ENCODE measurements at regions not wholly inside any gene's neighbourhood (a gene's known extent, or its start where the extent isn't known, plus 50 kb on each side); places are given as distances from the start of the nearest gene placed in this dataset.

DNA sequence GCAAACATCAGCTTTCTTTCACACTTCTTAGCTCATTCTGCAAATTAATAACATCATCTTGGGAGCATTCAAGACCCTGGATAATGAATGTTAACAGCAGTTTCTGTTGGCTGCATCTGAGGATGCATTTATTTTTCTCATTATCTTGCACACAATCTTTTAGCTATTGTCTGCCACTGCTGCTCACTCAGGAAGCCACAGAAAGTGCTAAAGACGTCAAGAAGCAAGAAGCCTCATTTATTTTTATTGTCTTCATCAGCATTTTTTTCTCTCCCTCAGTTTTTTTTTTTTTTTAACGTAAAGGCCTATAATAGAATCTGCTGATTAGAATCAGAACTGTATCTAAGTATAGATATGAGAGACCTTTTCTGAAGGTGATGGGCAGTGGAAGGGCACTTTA is 1339.4 kb downstream of the FAM181B start:
- no peak overlapping the region for H3K4me3 Mint-ChIP-seq
- no peak for ATAC-seq
- H3K4me1 Mint-ChIP-seq (ENCODE audit: low read depth): no peaks in the 10 kb centered on the region
- no peak for DNase-seq
- H3K36me3 Mint-ChIP-seq (ENCODE audit: insufficient read depth): no peaks in the 10 kb centered on the region
- H3K27me3 Mint-ChIP-seq (ENCODE audit: low read depth): no peaks in the 10 kb centered on the region
- H3K9me3 Mint-ChIP-seq: no peaks in the 10 kb centered on the region

DNA sequence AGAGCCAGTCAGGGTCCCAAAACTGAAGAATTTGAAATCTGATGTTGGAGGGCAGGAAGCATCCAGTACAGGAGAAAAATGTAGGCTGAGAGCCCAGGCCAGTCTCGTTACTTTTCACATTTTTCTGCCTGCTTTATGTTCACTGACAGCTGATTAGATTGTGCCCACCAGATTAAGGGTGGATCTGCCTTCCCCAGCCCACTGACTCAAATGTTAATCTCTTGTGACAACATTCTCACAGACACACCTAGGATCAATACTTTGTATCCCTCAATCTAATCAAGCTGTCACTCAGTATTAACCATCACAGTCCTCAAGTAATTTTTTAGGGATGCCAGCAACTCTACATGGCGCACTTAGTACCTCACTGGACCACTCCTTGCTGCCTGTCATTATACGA is 1345.3 kb downstream of the FAM181B start:
- no peaks in the 10 kb centered on the region for H3K36me3 Mint-ChIP-seq (ENCODE audit: insufficient read depth)

GRCh38 chr11:81380395-81380794 is 1353.3 kb downstream of the FAM181B start:
- Mint-ChIP-seq H3K4me3 (no peak overlapping the region), H3K9me3 (peaks cover 4% of the 10 kb centered on the region), H3K27me3 (ENCODE audit: low read depth) (no peaks in the 10 kb centered on the region), H3K4me1 (ENCODE audit: low read depth) (no peaks in the 10 kb centered on the region), H3K36me3 (ENCODE audit: insufficient read depth) (no peaks in the 10 kb centered on the region)
- ATAC-seq (no peak), DNase-seq (no peak)

More for the DNA sequence above, 1345.3 kb downstream of the FAM181B start:
- Mint-ChIP-seq H3K27me3 (ENCODE audit: low read depth) (no peaks in the 10 kb centered on the region), H3K9me3 (peaks cover 8% of the 10 kb centered on the region), H3K4me1 (ENCODE audit: low read depth) (no peaks in the 10 kb centered on the region), H3K4me3 (no peak overlapping the region)
- ATAC-seq (no peak), DNase-seq (no peak)

- Mint-ChIP-seq H3K9me3 (peaks cover 7% of the 10 kb centered on the region), H3K4me3 (no peak overlapping the region), H3K4me1 (ENCODE audit: low read depth) (no peaks in the 10 kb centered on the region), H3K36me3 (ENCODE audit: insufficient read depth) (no peaks in the 10 kb centered on the region), H3K27me3 (ENCODE audit: low read depth) (no peaks in the 10 kb centered on the region)
- no peak for DNase-seq
- ATAC-seq: no peak
These were observed 1356.2 kb downstream of the FAM181B start for GRCh38 chr11:81377418-81377817.

- no peaks in the 10 kb centered on the region for H3K27me3 Mint-ChIP-seq (ENCODE audit: low read depth)
- no peak overlapping the region for H3K4me3 Mint-ChIP-seq
- no peaks in the 10 kb centered on the region for H3K4me1 Mint-ChIP-seq (ENCODE audit: low read depth)
- ATAC-seq: no peak
- DNase-seq: no peak
- H3K36me3 Mint-ChIP-seq (ENCODE audit: insufficient read depth): no peaks in the 10 kb centered on the region
- peaks cover 7% of the 10 kb centered on the region for H3K9me3 Mint-ChIP-seq
These were observed 1359.7 kb downstream of the FAM181B start for GRCh38 chr11:81373986-81374385.

DNA sequence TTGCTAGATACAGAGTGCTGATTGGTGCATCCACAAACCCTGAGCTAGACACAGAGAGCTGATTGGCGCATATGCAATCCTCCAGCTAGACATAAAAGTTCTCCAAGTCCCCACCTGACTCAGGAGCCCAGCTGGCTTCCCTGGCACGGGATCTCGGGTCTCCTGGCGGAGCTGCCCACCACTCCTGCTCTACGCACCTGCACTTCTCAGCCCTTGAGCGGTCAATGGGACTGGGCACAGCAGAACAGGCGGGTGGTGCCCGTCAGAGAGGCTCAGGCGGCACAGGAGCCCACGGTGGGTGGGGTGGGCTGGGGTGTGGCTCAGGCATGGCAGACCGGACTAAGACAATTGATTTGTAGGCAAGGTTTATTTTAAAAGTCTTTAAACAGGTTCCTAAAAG is 1365.5 kb downstream of the FAM181B start:
- Mint-ChIP-seq H3K36me3 (ENCODE audit: insufficient read depth) (no peaks in the 10 kb centered on the region), H3K4me3 (no peak overlapping the region), H3K27me3 (ENCODE audit: low read depth) (no peaks in the 10 kb centered on the region), H3K9me3 (peaks cover 3% of the 10 kb centered on the region), H3K4me1 (ENCODE audit: low read depth) (no peaks in the 10 kb centered on the region)
- ATAC-seq: no peak
- no peak for DNase-seq

DNA sequence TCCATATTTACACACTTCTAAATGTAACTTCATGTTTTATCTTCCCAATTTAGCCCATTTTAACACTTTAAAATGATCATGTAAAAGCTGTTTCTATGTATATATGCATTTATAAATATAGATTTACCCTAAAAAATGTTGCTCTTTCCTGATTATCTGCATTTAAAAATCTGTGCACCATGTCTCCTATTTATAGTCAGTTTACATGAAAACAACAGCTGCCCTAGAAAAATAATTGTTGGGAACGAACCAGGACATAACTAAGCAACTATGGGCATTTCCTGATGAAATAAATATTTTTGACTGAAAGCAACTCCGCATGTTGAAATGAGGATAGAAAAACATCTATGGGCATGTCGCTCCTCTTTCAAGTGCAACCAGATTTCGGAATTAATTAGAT is 1368.2 kb downstream of the FAM181B start:
- H3K4me1 Mint-ChIP-seq (ENCODE audit: low read depth): no peaks in the 10 kb centered on the region
- ATAC-seq (no peak), DNase-seq (no peak)
- H3K36me3 Mint-ChIP-seq (ENCODE audit: insufficient read depth): no peaks in the 10 kb centered on the region
- no peaks in the 10 kb centered on the region for H3K9me3 Mint-ChIP-seq
- no peaks in the 10 kb centered on the region for H3K27me3 Mint-ChIP-seq (ENCODE audit: low read depth)
- no peak overlapping the region for H3K4me3 Mint-ChIP-seq

DNA sequence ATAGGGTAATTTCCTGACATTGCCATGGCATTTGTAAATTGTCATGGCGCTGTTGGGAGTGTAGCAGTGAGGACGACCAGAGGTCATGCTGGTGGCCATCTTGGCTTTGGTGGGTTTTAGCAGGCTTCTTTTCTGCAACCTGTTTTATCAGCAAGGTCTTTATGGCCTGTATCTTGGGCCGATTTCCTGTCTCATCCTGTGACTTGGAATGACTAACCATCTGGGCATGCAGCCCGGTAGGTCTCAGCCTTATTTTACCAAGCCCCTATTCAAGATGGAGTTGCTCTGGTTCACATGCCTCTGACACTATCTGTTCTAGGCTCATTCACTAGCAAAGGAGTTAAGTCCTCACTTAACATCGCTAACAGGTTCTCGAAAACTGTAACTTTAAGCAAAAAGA is 1374.2 kb downstream of the FAM181B start:
- no peak for ATAC-seq
- no peaks in the 10 kb centered on the region for H3K27me3 Mint-ChIP-seq (ENCODE audit: low read depth)
- no peaks in the 10 kb centered on the region for H3K36me3 Mint-ChIP-seq (ENCODE audit: insufficient read depth)
- DNase-seq: no peak
- H3K4me3 Mint-ChIP-seq: no peak overlapping the region
- no peaks in the 10 kb centered on the region for H3K4me1 Mint-ChIP-seq (ENCODE audit: low read depth)
- H3K9me3 Mint-ChIP-seq: peaks cover 9% of the 10 kb centered on the region

- H3K4me1 Mint-ChIP-seq (ENCODE audit: low read depth): no peaks in the 10 kb centered on the region
- H3K4me3 Mint-ChIP-seq: no peak overlapping the region
- DNase-seq: no peak
- H3K36me3 Mint-ChIP-seq (ENCODE audit: insufficient read depth): no peaks in the 10 kb centered on the region
- no peaks in the 10 kb centered on the region for H3K27me3 Mint-ChIP-seq (ENCODE audit: low read depth)
- H3K9me3 Mint-ChIP-seq: no peaks in the 10 kb centered on the region
- no peak for ATAC-seq
These were observed 1388.1 kb downstream of the FAM181B start for GRCh38 chr11:81345609-81346008.

DNA sequence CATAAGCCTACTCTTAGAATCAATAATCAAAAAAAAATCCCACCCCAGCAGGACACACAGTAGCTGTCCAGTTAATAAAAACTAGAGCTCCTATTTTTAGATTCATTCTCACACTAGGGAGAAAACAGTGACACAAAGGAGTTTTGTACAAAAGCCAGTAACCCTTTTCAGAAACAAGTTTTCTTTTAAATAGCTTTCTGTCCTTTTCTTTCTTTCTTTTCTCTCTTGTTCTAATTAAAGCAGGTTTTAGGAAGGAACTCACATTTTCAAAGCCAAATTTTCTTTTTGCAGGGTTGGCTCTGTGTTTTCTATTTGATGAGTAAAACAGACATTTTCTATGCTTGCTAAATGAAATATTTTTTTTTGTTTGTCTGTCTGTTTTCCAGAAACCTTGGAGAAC is 1390.7 kb downstream of the FAM181B start:
- DNase-seq (no peak), ATAC-seq (no peak)
- Mint-ChIP-seq H3K4me1 (ENCODE audit: low read depth) (no peaks in the 10 kb centered on the region), H3K9me3 (no peaks in the 10 kb centered on the region), H3K36me3 (ENCODE audit: insufficient read depth) (no peaks in the 10 kb centered on the region), H3K4me3 (no peak overlapping the region), H3K27me3 (ENCODE audit: low read depth) (no peaks in the 10 kb centered on the region)

GRCh38 chr11:81340225-81340624 is 1393.4 kb downstream of the FAM181B start:
- no peaks in the 10 kb centered on the region for H3K4me1 Mint-ChIP-seq (ENCODE audit: low read depth)
- no peak for DNase-seq
- peaks cover 6% of the 10 kb centered on the region for H3K9me3 Mint-ChIP-seq

GRCh38 chr11:81339521-81339920 is 1394.1 kb downstream of the FAM181B start:
- Mint-ChIP-seq H3K4me3 (no peak overlapping the region), H3K27me3 (ENCODE audit: low read depth) (no peaks in the 10 kb centered on the region), H3K9me3 (peaks cover 6% of the 10 kb centered on the region), H3K4me1 (ENCODE audit: low read depth) (no peaks in the 10 kb centered on the region), H3K36me3 (ENCODE audit: insufficient read depth) (no peaks in the 10 kb centered on the region)
- ATAC-seq (no peak), DNase-seq (no peak)

More at GRCh38 chr11:81340225-81340624, 1393.4 kb downstream of the FAM181B start:
- Mint-ChIP-seq H3K4me3 (no peak overlapping the region), H3K36me3 (ENCODE audit: insufficient read depth) (no peaks in the 10 kb centered on the region), H3K27me3 (ENCODE audit: low read depth) (no peaks in the 10 kb centered on the region)
- ATAC-seq: no peak

- H3K9me3 Mint-ChIP-seq: peaks cover 6% of the 10 kb centered on the region
- H3K27me3 Mint-ChIP-seq (ENCODE audit: low read depth): no peaks in the 10 kb centered on the region
- ATAC-seq (no peak), DNase-seq (no peak)
- no peaks in the 10 kb centered on the region for H3K36me3 Mint-ChIP-seq (ENCODE audit: insufficient read depth)
- H3K4me3 Mint-ChIP-seq: no peak overlapping the region
- H3K4me1 Mint-ChIP-seq (ENCODE audit: low read depth): no peaks in the 10 kb centered on the region
These were observed 1395.9 kb downstream of the FAM181B start for GRCh38 chr11:81337756-81338155.

DNA sequence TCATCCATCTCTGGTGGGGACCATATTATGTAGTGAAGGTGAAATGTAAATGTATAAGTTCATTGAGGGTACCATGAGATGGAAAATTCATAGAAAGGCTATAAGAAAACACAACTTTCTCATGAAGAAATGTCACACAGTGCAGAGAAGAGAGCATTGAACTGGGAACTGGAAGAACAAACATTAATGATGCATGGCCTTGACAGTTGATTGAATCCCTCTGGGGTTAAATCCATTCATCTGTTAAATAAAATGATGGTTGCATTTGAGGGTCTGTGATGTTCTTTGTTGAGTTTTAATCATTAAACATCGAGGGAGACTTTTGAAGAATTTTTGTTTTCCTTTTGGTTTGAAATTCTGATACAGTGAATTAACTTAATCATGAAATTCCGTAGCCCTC is 1401.4 kb downstream of the FAM181B start:
- no peaks in the 10 kb centered on the region for H3K36me3 Mint-ChIP-seq (ENCODE audit: insufficient read depth)
- H3K4me1 Mint-ChIP-seq (ENCODE audit: low read depth): no peaks in the 10 kb centered on the region
- H3K27me3 Mint-ChIP-seq (ENCODE audit: low read depth): no peaks in the 10 kb centered on the region
- no peak overlapping the region for H3K4me3 Mint-ChIP-seq
- ATAC-seq (no peak), DNase-seq (no peak)
- peaks cover 9% of the 10 kb centered on the region for H3K9me3 Mint-ChIP-seq

DNA sequence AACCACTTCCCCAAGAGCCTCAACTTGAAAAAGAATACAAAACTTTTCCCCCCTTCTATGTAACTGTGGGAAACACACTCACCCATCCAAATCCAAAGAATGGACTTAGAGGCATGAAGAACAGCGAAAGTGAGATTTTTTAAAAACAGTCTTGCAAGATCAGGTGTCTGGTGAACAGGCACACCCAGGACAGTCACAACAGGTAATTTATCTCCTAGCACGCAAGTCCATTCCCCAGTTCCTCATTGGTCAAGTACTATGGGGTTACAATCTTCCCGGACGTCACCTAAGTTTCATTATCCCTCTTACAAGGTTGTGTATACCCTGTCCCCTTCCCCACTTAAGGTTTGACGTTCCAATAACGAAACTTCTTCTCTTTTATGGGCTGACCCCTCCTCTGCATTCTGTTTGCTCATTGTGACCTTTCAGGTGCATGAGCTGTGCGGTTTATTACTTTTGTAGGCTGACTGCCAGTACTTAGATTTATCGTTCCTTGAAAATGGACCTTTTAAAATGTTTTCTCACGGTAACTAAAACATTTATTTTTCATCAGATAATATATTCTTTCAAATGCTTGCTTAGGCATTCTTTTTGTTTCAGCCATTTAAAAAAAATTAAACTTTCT is 1401.9 kb downstream of the FAM181B start:
- H3K36me3 Mint-ChIP-seq (ENCODE audit: insufficient read depth): no peaks in the 10 kb centered on the region
- ATAC-seq: no peak
- no peak for DNase-seq
- no peaks in the 10 kb centered on the region for H3K27me3 Mint-ChIP-seq (ENCODE audit: low read depth)
- H3K9me3 Mint-ChIP-seq: peaks cover 7% of the 10 kb centered on the region
- no peaks in the 10 kb centered on the region for H3K4me1 Mint-ChIP-seq (ENCODE audit: low read depth)
- no peak overlapping the region for H3K4me3 Mint-ChIP-seq

GRCh38 chr11:81331088-81331487 is 1402.6 kb downstream of the FAM181B start:
- Mint-ChIP-seq H3K4me3 (no peak overlapping the region), H3K27me3 (ENCODE audit: low read depth) (no peaks in the 10 kb centered on the region), H3K36me3 (ENCODE audit: insufficient read depth) (no peaks in the 10 kb centered on the region), H3K9me3 (peaks cover 6% of the 10 kb centered on the region), H3K4me1 (ENCODE audit: low read depth) (no peaks in the 10 kb centered on the region)
- DNase-seq (no peak), ATAC-seq (no peak)

Data from activated T-cell treated with anti-CD3 and anti-CD28 coated beads, Interleukin-2, amount 50 U/mL, for 4 hours (primary cell).